NB4 (cell line): ENCODE measurements at regions not wholly inside any gene's neighbourhood (a gene's known extent, or its start where the extent isn't known, plus 50 kb on each side); places are given as distances from the start of the nearest gene placed in this dataset.
"Not testable (repeated sequence)": the region's sequence is repeated elsewhere in the genome, so short reads cannot be mapped to it uniquely, and the experiment has no call there.

Experiments used
- MYC ChIP-seq: IDR thresholded peaks from 2 replicates; pipeline ENCODE4 v1.6.1; 2011; ENCODE audit warnings: low read depth, low read length
- POLR2A ChIP-seq: IDR thresholded peaks from 2 replicates; pipeline ENCODE4 v1.6.1; 2011; ENCODE audit warnings: mild to moderate bottlenecking; ENCODE audit not compliant: insufficient read length; ENCODE audit errors: extremely low read depth
- TF ChIP-seq, protein P1 (sequence below): IDR thresholded peaks from one replicate; pipeline ENCODE4 v1.5.1; 2012; ENCODE audit warnings: low read depth, low read length
- TF ChIP-seq, protein P2 (sequence below): IDR thresholded peaks from 2 replicates; pipeline ENCODE4 v1.6.1; 2011; ENCODE audit warnings: low read depth, low read length

DNA sequence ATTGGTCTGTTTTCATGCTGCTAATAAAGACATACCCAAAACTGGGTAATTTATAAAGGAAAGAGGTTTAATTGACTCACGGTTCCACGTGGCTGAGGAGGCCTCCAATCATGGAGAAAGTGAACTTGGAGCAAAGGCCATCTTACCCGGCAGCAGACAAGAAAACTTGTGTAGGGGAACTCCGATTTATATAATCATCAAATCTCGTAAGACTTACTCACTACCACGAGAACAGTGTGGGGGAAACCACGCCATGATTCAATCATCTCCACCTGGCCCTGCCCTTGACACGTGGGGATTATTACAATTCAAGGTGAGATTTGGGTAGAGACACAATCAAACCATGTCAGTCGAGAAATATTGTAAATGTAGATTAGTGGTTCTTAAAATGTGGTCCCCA lies 76.2 kb upstream of the SRSF6 start:
- TF ChIP-seq, protein P1, sequence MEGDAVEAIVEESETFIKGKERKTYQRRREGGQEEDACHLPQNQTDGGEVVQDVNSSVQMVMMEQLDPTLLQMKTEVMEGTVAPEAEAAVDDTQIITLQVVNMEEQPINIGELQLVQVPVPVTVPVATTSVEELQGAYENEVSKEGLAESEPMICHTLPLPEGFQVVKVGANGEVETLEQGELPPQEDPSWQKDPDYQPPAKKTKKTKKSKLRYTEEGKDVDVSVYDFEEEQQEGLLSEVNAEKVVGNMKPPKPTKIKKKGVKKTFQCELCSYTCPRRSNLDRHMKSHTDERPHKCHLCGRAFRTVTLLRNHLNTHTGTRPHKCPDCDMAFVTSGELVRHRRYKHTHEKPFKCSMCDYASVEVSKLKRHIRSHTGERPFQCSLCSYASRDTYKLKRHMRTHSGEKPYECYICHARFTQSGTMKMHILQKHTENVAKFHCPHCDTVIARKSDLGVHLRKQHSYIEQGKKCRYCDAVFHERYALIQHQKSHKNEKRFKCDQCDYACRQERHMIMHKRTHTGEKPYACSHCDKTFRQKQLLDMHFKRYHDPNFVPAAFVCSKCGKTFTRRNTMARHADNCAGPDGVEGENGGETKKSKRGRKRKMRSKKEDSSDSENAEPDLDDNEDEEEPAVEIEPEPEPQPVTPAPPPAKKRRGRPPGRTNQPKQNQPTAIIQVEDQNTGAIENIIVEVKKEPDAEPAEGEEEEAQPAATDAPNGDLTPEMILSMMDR = not testable (repeated sequence)
- not testable (repeated sequence) for TF ChIP-seq POLR2A, MYC
- TF ChIP-seq, protein P2, sequence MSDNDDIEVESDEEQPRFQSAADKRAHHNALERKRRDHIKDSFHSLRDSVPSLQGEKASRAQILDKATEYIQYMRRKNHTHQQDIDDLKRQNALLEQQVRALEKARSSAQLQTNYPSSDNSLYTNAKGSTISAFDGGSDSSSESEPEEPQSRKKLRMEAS = not testable (repeated sequence)
